ENCODE measurements at regions not wholly inside any gene's neighbourhood (a gene's known extent, or its start where the extent isn't known, plus 50 kb on each side); places are given as distances from the start of the nearest gene placed in this dataset.
"Not testable (repeated sequence)": the region's sequence is repeated elsewhere in the genome, so short reads cannot be mapped to it uniquely, and the experiment has no call there.

GRCh38 chr17:30726310-30726709 lies 98.2 kb downstream of the CRLF3 start:
- TF ChIP-seq, protein P1, sequence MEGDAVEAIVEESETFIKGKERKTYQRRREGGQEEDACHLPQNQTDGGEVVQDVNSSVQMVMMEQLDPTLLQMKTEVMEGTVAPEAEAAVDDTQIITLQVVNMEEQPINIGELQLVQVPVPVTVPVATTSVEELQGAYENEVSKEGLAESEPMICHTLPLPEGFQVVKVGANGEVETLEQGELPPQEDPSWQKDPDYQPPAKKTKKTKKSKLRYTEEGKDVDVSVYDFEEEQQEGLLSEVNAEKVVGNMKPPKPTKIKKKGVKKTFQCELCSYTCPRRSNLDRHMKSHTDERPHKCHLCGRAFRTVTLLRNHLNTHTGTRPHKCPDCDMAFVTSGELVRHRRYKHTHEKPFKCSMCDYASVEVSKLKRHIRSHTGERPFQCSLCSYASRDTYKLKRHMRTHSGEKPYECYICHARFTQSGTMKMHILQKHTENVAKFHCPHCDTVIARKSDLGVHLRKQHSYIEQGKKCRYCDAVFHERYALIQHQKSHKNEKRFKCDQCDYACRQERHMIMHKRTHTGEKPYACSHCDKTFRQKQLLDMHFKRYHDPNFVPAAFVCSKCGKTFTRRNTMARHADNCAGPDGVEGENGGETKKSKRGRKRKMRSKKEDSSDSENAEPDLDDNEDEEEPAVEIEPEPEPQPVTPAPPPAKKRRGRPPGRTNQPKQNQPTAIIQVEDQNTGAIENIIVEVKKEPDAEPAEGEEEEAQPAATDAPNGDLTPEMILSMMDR (IDR thresholded peaks at IDR 0.05), result not testable (repeated sequence)
- TF ChIP-seq POLR2A (IDR thresholded peaks at IDR 0.05), result not testable (repeated sequence)
